DMS53 (cell line): ENCODE measurements at regions not wholly inside any gene's neighbourhood (a gene's known extent, or its start where the extent isn't known, plus 50 kb on each side); places are given as distances from the start of the nearest gene placed in this dataset.
"Not testable (repeated sequence)": the region's sequence is repeated elsewhere in the genome, so short reads cannot be mapped to it uniquely, and the experiment has no call there.

Source experiments
- DNase-seq: peaks from one replicate; lab custom pipeline; 2025; lab: John Stamatoyannopoulos, UW

DNA sequence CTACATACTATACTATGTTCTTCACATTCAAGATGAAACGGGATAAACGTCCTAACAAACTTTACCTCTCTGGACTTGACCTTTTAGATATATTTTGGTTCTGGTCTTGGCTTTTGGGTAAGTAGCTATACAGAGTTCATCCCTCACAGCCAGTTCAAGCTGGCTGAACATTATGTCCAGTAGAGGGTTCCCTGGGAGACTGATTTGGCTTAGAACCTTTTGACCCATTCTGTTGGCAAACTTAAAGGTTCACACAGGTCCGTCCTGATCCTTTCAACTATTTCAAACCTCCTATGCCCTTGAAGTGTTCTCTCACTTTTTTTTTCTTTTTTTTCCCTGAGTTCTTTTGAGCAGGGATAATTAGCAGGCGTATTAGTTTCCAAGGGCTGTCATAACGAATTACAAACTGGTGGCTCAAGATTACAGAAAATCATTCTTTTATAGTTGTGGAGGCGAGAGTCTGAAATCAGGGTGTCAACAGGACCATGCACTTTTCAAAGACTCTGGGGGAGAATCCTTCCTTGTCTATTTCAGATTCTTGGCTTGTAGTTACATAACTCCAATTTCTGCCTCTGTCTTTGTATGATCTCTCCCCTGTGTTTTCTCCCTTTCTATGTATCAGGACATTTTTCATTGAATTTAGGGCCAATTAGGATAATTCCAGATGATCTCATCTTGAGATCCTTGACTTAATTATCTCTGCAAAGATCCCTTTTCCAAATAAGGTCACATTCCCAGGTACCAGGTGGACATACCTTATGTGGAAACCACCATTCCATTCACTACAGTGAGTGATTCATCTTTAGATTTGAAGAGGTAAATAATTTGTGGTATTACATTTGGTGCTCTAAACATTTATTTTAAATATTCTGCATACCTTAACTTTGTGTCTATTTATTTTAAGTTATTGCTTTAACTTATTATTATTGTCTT lies 257.4 kb upstream of the USP25 start:
- no peak for DNase-seq

DNA sequence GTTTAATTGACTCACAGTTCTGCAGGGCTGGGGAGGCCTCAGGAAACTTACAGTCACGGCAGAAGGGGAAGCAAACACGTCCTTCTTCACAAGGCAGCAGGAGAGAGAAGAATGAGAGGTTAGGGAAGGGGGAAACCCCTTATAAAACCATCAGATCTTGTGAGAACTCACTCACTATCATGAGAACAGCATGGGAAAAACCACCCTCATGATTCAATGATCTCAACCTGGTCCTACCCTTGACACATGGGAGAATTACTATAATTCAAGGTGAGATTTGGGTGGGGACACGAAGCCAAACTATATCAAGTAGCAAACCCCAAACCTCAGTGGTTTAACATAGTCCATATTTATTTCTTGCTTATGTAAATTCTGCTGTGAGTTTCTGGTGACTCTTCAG lies 252.0 kb upstream of the USP25 start:
- not testable (repeated sequence) for DNase-seq

GRCh38 chr21:15480160-15480559 lies 249.6 kb upstream of the USP25 start:
- no peak for DNase-seq

- DNase-seq: peak; percentile 89
Measured at GRCh38 chr21:15483138-15483780, 246.5 kb upstream of the USP25 start.

DNA sequence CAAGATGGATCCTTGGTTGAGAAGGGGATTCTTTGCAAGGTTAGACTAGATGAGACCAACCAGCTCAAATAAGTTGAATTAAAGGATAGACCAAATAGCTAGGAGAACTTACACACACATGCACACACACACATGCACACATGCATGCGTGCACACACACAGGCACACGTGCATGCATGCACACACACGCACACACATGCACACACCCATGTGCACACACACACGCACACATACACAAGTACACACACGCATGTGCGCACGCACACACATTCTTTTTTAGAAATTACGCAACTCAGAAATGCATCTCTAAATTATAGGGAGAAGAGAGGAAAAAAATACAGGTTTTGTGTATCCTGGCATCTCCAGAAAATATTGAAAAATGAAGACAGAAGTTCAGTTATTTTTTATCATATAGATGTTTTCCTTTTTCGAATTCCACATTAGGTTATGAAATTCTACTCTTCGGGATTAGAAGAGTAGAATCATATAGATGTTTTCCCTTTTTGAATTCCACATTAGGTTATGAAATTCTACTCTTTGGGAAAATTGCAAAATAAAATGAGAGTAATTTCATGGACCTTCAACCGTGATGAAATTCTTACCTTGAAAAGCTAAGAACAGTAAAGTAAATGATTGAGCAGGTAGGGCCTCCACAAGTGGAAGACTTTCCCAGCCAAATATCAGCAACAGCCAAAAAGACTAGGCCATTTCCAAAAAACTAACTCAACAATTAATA lies 243.2 kb upstream of the USP25 start:
- DNase-seq: no peak

GRCh38 chr21:15487196-15487550 lies 242.6 kb upstream of the USP25 start:
- no peak for DNase-seq

- DNase-seq: no peak
Measured at GRCh38 chr21:15491100-15491499, 238.7 kb upstream of the USP25 start.

- no peak for DNase-seq
Measured at GRCh38 chr21:15493646-15494045, 236.1 kb upstream of the USP25 start.

DNA sequence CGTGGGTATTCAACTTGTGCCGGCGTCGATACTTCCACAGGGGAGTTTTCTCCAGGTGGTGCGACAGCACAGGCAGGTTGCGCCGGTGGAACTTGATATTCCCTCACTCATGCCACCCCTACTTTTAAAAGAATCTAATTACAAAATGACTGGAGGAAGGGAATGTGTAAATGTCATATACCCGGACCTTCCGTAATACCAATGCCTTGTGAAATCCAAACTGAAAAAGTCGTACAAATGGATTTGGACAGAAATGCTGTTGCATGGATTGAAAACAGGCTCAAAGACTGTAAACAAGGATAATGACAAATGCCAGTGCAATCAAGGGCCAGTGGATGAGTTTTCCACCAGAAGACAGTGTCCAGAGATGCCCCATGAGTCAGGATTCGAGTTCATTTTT lies 235.3 kb upstream of the USP25 start:
- no peak for DNase-seq

- DNase-seq: peak; percentile 19
Measured at GRCh38 chr21:15495965-15496364, 233.8 kb upstream of the USP25 start.

DNA sequence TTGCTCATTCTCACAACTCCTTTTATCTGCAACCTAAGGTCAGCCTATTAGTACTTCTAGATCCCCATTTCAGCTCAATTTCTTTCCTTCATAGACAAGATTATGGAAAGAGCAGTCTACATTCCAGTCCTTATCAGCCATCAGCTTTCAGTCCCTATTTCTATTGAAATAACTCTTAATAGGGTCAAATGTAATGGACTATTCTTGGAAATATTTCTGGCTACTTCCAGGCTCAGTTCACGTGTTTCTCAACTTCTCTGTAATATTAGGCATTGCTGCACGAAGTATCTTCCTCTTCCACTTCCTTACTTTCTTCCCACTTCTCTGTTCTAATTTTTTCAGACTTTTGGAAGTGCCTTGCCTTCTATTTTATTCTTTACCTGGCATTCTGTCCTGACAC lies 232.9 kb upstream of the USP25 start:
- no peak for DNase-seq

DNA sequence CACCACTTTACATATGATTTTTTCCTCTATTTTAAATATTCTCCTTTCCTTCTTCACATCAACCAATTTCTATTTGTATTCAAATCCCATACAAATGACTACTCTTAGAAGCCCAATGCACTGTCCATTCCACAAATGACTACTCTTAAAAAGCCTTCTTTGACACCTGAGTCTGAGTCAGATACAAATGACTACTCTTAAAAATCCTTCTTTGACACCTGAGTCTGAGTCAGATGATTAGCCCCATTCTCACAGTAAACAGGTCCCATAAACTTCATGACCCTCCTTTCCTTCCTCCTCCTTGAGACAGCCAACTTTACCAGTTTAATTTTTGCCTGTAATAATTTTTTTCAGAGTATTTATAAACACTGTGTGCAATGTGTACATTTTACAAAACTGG lies 231.3 kb upstream of the USP25 start:
- DNase-seq: no peak

GRCh38 chr21:15506086-15506485 lies 223.7 kb upstream of the USP25 start:
- DNase-seq: no peak

DNA sequence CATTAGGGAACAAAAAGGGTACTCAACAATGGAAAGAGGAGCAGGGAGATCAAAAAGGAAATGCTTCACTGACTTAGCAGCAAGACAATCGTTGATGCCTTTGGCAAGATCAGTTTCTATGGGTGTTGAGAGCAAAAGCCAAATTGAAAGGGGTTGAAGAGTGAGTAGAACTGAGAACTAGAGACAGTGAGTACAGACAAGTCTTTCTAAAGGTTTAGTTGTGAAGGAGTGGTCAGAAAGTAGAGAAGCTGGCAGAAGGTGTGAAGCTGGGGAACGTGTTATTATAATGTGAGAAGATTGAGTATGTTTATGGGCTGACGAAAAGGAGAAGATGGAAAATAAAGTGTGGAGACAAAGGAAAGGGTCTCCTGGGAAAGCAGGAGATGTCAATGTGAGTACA lies 221.2 kb upstream of the USP25 start:
- no peak for DNase-seq

- peak; percentile 29 for DNase-seq
Measured at GRCh38 chr21:15514073-15514946, 215.5 kb upstream of the USP25 start.

GRCh38 chr21:15515908-15516307 lies 213.9 kb upstream of the USP25 start:
- DNase-seq: no peak

DNA sequence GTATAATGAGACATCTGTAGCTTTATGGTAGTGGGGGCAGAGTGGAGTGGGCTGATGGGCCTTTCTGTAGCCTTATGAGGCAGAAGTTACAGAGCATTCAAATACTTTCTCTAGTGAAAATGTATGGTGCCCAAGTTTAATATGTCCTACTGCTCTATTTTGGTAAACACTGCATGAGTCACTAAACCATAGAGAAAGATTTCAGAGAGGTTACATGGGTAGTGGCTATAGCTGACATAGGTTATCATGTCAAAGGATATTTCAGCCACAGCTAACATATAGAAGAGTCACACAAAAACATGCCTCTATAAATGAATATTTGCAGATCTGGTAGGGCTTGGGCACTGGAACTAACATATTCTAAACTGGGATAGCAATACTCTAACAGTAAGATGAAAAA lies 212.4 kb upstream of the USP25 start:
- DNase-seq: no peak

DNA sequence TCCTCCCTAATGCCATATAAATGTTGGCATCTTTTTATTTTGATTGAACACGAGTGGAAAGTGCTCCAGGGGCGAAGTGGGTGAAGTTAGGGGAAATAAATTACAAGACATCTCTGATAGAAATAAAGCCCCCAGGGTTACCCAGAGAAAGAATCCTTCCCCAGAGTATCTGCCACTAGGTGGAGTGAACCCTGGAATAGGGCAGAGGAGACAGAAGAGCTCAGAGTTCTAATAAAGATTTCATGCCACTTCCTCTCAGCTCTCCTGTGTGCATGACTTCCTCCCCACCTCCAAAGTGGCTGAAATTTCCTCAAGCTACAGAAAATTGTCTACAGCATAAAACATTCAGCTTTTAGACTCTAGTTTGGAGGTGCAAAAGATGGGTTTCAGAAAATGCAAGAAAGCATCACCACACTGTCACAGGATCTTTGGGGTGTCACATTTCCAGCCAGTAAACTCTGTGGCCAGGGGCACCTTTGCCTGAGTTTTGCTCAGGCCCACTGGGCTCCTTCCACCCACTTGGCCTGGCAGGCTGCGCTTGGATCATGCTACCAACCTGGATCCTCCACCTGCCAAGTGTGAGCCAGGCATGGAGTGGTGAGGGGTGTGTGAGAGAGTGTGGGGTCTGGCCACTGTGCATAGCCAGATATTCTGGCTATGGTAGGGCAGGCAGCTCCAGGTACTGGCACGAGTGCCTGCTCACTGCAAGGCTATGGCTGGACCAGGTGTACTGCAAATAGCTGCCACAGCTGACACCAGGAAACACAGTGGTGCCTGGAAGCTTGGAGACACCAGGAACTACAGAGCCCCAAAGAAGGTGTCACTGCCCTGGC lies 208.8 kb upstream of the USP25 start:
- DNase-seq: peak; percentile 2

- no peak for DNase-seq
Measured at GRCh38 chr21:15521644-15522001, 208.2 kb upstream of the USP25 start.

DNA sequence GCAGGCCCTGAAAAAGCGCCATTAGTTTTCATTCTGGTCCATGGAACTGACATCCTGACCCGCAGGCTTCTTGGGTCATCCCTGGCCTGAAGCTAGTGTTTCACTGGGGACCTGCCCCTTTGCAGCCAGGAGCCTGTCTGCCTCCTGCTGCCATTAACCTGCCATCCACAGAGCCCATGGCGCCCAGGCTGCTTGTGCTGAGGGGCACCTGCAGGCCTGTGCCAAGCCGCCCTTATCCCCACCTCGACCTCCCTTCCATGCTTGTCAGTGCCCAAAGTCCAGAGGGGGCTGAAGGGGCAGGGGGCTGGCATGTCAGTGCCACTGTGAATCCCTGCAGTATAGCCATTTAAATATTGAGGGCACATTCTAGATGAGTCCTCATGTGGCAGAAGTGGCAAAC lies 207.6 kb upstream of the USP25 start:
- no peak for DNase-seq

DNA sequence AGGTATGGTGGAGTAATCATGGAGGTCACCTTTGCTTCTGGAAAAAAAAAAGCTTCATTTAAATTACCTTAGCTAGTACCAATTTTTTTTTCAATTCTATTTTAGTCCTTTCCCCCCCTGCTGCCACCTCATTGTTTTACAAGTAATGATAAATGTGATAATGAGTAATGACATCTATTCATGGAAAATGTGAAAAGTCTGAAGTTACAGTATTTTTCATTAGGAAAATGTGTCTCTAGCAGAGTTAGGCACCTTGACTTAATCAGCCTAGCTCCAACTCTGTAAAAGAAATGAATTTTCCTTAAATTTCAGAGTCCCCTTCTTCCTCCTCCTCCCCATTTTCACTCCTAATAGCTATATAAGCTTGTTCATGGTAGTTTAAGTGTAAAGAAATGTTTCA lies 204.9 kb upstream of the USP25 start:
- DNase-seq: no peak
